GM19025 (cell line): ENCODE measurements at regions not wholly inside any gene's neighbourhood (a gene's known extent, or its start where the extent isn't known, plus 50 kb on each side); places are given as distances from the start of the nearest gene placed in this dataset.

Experiments
- ATAC-seq: cut with Tn5 transposase; IDR thresholded peaks from one replicate; pipeline ENCODE4 v1.9.1; 2021; ENCODE audit warnings: mild to moderate bottlenecking, low read depth, moderate library complexity; ENCODE audit not compliant: unreplicated experiment

DNA sequence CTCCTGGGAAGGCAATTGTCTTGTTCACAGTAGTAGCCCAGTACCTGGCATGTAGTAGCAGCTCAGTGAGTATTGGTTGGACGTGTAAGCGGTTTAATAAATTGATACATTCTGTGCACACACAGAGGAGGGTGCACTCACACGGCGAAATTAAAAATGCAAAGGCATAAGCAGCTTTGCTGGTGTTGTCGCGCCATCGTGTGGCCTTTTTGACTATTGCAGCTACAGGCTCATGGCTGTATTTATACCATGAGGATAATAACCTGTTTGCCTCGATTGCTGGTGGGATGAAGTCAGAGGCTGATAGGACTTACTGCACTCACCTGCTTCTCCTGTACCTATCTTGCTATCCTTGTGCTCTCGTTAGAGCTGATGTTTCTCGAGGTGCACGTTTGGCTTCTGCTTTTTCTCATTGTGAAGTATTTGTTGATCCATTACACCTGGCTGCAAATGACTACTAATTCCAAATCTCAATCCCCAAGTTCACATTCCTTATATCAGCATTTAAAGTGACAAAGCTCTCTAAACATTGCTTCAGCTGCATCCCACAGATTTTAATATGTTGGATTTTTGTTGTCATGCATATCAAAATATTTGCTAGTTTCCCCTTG, 61.5 kb downstream of the TBXT start:
- no peak for ATAC-seq

DNA sequence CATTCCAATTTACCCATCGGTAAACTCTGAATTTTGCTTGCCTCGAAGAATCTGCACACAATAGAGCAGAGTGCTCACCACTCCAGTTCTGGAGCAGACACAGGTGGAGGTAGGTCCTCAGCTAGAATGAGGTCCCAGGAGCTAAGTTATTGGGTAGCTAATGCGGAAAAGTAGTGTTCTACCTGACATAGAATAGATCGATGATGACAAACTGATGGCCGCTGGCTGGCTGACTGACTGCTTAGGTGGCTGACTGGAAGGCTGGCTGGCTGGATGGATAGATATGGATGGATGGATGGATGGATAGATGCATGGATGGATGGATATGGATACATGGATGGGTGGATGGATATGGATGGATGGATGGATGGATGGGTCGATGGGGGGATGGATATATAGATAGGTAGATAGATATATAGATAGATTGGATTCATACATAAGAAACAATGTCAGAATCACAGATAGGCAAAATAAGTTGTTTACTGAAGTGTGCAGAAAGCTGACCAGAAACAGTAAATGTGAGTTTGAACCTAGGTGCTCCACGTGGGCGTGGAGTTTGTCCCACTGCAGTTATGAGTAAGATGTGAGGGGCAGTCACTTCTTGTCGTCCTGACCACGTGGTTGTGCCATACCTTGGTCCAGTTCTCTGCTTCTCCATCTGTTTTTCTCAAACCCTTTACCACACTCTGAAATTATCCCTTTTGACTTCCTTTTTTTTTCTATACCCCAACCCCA, 62.1 kb downstream of the TBXT start:
- no peak for ATAC-seq

DNA sequence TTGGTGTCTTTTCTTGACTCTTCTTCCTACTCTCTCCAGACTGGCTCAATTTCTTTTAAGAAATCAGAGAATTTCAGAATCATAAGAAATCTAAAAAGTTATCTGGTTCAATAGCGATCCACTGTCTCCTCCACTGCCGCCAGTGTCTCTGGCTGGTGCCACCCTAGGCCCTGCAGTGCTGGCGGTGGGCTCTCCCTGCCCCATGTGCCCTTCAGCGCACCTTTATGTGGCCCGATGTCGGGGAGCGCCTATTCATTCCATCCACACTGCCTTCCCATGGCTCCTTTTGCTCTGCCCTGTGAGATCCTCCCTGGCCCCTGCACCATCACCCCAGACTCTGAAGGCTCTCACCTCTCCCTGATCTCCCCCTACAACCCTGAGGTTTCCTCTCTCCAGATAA, 62.8 kb downstream of the TBXT start:
- no peak for ATAC-seq

DNA sequence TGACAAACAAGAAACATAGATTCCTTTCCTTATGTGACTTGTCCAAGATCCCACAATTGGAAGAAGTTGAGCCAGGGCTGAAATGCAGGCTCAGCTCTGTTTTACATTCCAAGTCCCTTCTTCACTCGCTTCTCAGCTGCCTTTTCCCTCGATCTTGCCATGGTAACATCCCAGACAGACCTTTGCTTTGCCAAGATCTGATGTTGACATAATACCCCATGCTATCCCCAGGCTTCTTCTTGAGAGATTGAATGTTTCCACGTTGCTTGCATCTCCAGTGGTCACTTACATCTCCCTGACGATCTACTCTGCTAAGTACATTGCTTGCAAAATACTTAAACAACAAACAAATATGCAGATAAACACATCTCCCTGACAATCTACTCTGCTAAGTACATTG, 63.5 kb downstream of the TBXT start:
- ATAC-seq = no peak

DNA sequence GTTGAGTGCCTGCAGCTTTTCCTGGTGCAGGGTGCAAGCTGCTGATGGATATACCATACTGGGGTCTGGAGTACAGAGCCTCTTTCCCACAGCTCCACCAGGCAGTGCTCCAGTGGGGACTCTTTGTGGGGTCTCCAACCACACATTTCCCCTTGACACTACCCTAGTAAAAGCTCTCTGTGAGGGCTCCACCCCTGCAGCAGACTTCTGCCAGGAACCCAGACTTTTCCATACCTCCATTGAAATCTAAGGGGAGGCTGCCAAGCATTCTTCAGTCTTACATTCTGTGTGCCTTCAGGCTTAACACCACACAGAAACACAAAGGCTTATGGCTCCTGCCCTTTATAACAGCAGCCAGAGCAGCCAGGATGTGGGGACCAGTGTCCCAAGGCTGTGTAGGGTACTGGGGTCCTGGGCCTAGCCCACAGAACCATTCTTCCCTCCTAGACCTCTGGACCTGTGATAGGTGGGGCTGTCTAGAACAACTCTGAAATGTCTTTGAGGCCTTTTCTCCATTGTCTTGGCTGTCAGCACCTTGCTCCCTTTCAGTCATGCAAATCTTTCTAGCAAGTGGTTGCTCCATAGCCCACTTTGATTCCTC, 65.7 kb downstream of the TBXT start:
- no peak for ATAC-seq

DNA sequence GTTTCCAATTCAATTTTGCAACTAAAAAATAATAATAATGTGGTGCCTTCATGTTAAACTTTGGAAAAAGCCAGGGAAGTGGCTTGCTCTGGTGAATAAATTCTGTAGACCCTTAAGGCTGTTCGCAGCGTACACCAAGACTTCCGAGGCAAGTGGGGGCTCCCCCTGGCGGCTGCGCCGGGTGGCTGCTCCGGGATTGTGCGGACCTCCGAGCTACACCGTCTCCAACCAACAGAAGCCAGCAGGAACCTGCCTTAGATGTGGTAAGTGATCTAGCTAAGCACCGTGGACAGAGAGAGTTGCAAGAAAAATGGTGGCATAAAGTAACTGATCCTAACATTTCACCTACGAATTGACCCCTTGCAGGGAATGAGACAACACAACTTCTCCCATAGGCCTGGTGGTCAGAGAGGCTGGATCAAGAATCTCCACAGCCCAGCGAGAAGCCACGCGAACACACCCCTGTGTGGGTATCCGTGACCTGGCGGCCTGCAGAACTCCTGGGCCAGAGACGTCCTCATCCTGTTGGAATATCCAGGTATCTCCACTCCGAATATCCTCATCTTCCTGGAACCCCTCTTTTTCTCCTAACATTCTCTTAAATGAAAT, 69.6 kb downstream of the TBXT start:
- peak; percentile 63 for ATAC-seq

DNA sequence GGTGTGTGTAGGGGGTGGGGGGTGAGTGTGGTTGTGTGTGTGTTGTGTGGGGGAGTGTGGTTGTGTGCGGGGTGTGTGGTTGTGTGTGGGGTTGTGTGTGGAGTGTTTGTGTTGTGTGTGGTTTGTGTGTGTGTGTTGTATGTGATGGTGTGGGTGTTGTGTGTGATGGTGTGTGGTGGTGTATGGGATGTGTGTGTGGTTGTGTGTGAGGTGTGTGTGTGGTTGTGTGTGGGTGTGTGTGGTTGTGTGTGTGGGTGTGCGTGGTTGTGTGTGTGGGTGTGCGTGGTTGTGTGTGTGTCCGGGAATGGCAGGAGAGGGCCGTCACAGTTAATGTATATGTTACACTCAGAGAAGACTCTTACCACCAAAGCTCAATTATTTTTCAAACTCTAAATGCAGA, 79.8 kb downstream of the TBXT start:
- ATAC-seq = no peak

DNA sequence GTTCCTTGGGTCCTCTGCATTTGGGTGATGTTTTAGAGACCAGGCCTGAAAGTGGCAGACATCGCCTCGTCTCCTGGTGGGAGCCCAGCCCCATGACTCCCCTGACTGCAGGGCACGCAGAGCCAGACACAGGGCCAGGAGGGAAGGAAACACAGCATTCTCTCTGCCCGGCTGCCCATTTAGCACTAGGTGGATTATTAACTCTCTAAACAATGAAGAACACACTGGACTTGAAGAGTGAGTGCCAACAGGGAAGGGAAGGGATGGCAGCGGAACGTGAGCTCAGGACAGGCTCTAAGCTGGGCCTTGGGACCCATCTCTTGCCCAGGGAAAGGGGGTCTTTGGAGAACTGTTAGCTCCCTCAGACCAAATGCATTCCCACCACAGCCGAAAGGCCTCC, 80.4 kb downstream of the TBXT start:
- ATAC-seq = no peak

DNA sequence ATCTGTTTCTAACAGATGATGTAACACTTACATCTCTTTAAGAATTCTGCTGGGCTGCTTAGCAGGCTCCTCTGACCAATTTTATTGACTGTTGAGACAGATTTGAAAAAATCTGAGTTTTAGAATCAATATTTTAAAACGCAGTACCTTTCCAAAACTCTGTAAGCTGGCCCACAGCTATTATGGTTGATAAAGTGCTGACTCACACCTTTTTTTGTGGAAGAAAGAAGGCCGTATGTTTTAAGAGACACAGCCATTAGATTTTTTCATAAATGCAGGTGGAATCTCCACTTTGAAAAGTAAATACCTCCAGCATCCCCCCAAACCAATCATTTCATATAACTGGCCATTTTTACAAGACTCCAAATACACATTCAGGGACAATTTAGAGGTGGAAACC, 82.2 kb downstream of the TBXT start:
- no peak for ATAC-seq

DNA sequence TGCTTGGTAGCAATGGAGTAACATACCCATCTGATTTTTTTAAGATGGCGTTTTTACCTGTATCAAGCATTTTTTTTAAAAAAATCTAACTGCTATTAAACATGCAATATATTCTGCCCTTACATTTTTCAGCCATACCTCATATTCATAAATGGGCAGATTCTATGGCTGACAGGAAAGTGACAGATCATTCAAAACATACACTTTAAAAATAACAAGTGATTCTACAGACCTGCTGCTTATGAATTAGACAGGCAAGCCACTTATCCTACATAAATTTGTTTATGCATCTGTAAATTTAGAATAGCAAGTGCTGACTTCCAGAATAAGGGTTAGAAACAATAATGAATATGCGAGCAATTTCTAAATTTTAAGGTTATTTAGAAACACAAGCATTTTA, 82.7 kb downstream of the TBXT start:
- no peak for ATAC-seq

DNA sequence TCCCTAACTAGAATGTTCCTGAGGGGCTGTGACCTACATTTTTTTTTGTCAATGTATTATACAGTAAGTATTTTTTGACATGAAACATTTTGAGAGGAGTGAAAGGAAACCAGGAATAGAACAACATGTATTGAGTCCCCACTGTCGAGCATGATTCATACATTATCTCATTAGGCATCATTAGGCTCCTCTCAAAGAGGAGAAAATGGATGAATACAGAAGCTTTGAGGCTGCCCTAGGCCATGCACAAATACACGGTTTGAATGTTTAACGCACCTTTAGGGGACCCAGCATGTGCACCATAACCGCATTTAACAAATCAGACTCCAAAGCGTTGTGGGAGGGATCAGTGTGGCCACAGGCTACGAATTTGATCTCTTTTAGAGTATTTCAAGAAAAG, 87.8 kb downstream of the TBXT start:
- ATAC-seq = no peak

DNA sequence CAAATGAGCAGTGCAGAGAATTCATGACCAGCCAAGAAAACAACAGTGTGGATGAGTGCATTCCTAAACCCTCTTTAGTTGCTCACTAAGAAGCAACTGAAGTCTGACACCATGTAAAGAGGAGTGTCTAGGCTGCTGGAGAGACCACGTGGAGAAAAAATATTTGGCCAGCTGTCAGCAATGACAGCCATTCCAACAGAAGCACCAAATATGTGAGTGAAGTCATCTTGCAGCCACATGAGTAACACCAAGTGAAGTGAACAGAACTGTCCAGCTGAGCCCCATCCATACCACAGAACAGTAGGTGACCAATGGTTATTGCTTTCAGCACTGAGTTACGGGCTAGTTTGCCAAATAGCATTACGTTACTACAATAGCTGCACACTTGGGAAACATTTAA, 89.4 kb downstream of the TBXT start:
- no peak for ATAC-seq

DNA sequence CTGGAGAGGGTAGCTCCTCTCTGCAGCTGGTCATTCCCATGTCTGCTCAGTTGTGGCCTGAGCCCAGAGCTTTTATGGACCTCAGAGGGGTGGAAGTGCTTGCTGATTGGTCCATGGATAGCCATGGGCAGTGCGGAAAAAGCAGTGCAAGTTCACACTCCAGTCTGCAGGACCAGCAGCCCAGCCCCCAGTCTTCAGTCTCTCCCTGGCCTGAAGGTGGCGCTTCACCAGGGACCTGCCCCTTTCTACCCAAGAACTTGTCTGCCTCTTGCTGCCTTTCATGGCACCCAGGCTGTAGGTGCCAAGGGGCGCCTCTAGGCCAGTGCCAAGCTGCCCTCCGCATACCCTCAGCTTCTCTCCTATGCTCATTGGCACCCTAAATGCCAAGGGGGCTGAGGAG, 91.0 kb downstream of the TBXT start:
- no peak for ATAC-seq

DNA sequence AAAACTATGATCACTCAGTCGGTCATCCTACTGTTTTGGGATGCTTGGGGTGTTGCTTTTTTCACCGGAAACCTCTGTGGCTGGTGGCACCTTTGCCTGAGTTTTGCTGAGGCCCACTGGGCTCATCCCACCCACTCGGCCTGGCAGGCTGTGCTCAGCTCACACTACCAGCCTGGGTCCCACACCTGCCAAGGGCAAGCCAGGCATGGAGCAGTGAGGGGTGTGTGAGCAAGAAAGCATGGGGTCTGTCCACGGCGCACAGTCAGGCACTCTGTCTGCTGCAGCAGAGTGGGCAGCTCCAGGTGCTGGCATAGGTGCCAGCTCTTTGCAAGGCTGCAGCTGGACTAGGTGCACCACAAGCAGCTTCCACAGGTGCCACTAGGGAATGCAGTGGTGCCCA, 91.7 kb downstream of the TBXT start:
- no peak for ATAC-seq

DNA sequence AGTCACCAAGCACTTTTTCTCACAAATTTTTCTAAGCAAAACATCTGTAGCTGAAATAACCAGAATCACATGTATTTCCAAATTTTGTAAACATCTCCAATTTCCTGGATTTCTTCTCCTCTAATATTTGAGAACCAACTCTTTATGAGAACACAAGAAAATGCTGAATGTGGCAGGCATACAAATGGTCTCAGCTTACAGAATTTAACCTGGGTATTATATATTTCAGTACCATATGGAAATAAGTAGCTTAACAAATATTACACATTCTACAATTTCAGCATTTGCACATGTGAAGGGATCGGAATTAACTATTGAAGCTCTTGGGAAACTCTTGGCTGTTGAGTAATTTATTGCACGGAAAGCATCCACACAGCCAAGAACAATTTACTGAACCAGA, 92.5 kb downstream of the TBXT start:
- no peak for ATAC-seq

DNA sequence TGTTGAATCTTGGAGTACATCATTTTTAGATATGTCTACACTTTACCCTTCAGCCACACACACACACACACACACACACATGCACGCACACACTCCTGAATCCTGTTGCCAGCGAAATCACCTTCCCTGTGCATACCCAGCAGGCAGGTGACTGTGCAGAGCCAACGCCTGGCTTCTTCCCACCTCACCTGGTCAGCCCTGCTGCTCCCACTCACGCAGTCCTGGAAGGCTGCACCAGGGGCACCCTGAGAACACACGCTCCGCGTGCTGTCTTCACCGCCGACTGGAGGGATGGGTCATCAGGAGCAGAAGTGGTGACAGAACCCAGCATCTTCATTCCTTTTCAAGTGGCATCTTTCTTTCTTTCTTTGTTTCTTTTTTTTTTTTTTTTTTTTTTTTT, 94.6 kb downstream of the TBXT start:
- no peak for ATAC-seq

DNA sequence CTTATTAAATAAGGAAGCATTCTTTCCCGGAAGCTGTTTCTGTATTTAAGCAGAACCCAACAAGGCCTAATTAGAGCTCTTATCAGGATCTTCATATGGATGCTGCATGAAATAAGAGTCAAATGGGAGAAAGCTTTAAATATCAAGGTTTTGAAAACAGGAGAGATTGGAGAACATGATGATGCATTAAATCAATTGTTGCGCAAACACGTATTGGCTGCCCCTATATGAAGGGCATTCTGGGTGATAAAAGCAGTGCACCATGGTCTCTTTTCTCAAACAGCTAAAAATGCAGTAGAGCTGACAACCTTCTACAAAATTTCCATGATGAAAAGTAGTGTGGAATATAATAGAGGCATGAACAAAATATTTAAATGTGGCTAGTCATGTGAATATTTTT, 98.9 kb downstream of the TBXT start:
- no peak for ATAC-seq

DNA sequence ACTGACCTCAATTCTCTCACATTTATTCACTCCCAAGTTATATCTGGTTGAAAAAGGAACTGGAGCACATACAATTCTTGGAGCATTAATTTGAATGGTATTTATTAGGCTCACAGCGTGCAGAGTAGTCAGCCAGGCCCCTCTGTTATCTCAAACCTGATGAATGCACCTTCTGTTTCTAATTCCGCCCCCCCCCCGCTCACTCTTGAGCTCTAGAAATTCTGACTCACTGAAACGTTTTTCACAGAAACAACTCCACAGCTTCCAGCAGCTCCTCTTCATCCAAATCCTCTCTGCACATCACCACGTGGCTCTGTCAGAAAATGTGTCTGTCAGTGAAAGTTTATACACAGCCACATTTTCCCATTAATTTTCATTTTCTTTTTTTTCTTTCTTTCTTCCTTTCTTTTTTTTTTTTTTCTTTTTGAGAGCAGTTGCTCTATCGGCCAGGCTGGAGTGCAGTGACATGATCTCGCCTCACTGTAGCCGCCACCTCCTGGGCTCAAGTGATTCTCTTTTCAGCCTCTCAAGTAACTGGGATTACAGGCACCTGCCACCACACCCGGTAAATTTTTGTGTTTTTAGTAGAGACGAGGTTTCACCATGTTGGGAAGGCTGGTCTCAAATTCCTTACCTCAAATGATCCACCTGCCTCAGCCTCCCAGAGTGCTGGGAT, 109.4 kb downstream of the TBXT start:
- no peak for ATAC-seq

DNA sequence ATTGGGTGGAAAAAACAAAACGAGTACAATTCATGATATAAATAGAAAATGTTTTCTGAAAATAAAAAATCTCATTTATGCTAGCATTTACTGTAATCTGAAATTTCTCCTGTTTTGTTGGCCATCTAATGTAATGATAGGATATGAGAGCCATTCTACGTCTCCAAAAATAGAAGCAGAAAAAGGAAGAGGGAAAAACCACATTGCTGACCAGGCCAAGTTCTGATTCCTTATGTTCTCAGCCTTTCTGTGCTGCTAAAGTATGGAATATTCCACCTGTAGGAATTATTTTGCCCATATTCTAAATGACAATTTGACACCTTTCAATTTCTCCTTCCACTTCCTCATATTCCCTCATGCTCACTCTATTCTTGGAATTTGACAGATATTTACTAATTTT, 110.2 kb downstream of the TBXT start:
- ATAC-seq = no peak

DNA sequence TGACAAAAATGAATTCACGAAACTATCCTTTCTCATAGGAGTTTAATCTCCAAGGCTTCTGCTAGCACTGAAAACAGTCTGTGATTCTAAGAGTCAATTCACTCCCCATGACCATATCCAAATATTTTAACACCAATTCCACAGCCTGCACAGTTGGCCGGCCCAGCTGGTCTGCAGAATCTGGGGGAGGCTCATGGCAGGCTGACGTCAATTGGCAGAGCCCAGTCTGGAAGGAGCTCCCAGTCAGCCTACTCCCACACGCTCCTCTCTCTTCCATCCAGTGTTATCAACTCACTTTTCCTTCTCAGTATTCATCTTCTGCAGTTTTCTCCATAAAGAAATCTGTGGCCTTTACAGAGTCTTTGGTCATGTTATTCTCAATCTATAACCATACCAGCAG, 111.0 kb downstream of the TBXT start:
- ATAC-seq = no peak

DNA sequence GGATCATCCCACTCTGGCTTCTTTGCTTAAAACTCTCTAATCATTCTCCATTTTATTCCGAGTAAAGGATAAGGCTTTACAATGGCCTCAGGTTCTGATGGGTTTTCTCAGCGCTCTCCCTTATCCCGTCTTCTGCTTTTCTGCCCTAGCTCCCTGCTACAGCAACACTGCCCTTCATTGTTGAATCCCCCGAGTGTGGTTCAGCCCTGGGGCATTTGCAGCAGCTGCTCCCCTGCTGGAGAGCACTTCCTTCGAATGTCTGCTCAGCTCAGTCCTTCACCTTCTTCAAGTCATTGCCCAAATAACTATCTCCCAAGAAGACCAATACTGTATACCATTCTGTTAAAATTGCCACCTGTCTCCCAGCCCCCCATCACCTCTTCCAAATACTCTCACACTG, 111.8 kb downstream of the TBXT start:
- no peak for ATAC-seq
